ENCODE measurements at regions not wholly inside any gene's neighbourhood (a gene's known extent, or its start where the extent isn't known, plus 50 kb on each side); places are given as distances from the start of the nearest gene placed in this dataset.

- TF ChIP-seq ZNF224 (CRISPR knock-in tag; IDR thresholded peaks at IDR 0.05) = no peak
- no peak for TF ChIP-seq RFX1 (IDR thresholded peaks at IDR 0.05)
- no peak for TF ChIP-seq ZBTB17 (CRISPR knock-in tag; IDR thresholded peaks at IDR 0.05)
- TF ChIP-seq KAT8 (IDR thresholded peaks at IDR 0.05; ENCODE audit: low read depth) = no peak
- TF ChIP-seq ILF3 (IDR thresholded peaks at IDR 0.05; ENCODE audit: borderline replicate concordance) = no peak
- TF ChIP-seq BRCA1 (IDR thresholded peaks at IDR 0.05) = no peak
- no peak for TF ChIP-seq BRCA1 (CRISPR knock-in tag; IDR thresholded peaks at IDR 0.05)
- TF ChIP-seq THRA (IDR thresholded peaks at IDR 0.05) = no peak
- no peak for TF ChIP-seq ZFP36 (IDR thresholded peaks at IDR 0.05; ENCODE audit: low read depth, low read length, partially characterized antibody)
- TF ChIP-seq WHSC1 (IDR thresholded peaks at IDR 0.05; ENCODE audit: low read length) = no peak
- TF ChIP-seq POLR2AphosphoS5 (IDR thresholded peaks at IDR 0.05; ENCODE audit: control insufficient read depth, insufficient read depth, low read depth, low read length) = no peak
- TF ChIP-seq NR2C1 (IDR thresholded peaks at IDR 0.05) = no peak
- no peak for TF ChIP-seq NR2C1 (tag; IDR thresholded peaks at IDR 0.05)
- TF ChIP-seq CEBPB (tag; IDR thresholded peaks at IDR 0.05) = no peak
- no peak for TF ChIP-seq ZFPM2 (CRISPR knock-in tag; IDR thresholded peaks at IDR 0.05)
These were observed 635.9 kb downstream of the SLC4A3 start for GRCh38 chr2:220263300-220263699.

All from K562 (cell line).